GM13977 (cell line): ENCODE measurements at regions not wholly inside any gene's neighbourhood (a gene's known extent, or its start where the extent isn't known, plus 50 kb on each side); places are given as distances from the start of the nearest gene placed in this dataset.

Experiments
- DNase-seq: peaks from one replicate; pipeline ENCODE4 v3.0.0; 2012; ENCODE audit warnings: low spot score
- CTCF ChIP-seq: IDR thresholded peaks from 2 replicates; pipeline ENCODE4 v1.5.1; 2012; ENCODE audit warnings: mild to moderate bottlenecking, control low read depth; ENCODE audit not compliant: insufficient read depth; ENCODE audit errors: extremely low read depth, missing control alignments
- in situ Hi-C: fragments of 300-500 bp; cut with MboI; formaldehyde crosslinking; loops from one replicate; pipeline ENCODE4 v1.12.0; 2022; ENCODE audit warnings: low sequenced_read_pairs, low pct_unique_long_range_greater_than_20kb, mixed read lengths, inconsistent platforms; ENCODE audit not compliant: unreplicated experiment

- no peak for DNase-seq
- TF ChIP-seq CTCF: no peak
- in situ Hi-C loops: no loop called here
These were observed 63.4 kb upstream of the IL12A start for GRCh38 chr3:159925248-159925647.

- in situ Hi-C loops: no loop called here
- no peak for DNase-seq
- TF ChIP-seq CTCF: no peak
These were observed 62.1 kb upstream of the IL12A start for GRCh38 chr3:159926573-159926972.

GRCh38 chr3:159928071-159928491 is 60.6 kb upstream of the IL12A start:
- DNase-seq: no peak
- in situ Hi-C loops: no loop called here
- TF ChIP-seq CTCF: no peak

- TF ChIP-seq CTCF: no peak
- DNase-seq: no peak
- in situ Hi-C loops: no loop called here
These were observed 60.0 kb upstream of the IL12A start for GRCh38 chr3:159928666-159929065.

- peak; percentile 29 for TF ChIP-seq CTCF
- peak; percentile 22 for DNase-seq
- in situ Hi-C loops: no loop called here
These were observed 59.2 kb upstream of the IL12A start for GRCh38 chr3:159929171-159930141.

GRCh38 chr3:159934216-159934615 is 54.4 kb upstream of the IL12A start:
- TF ChIP-seq CTCF: no peak
- in situ Hi-C loops: no loop called here
- DNase-seq: no peak

GRCh38 chr3:159936541-159936940 is 52.1 kb upstream of the IL12A start:
- in situ Hi-C loops: no loop called here
- DNase-seq: no peak
- TF ChIP-seq CTCF: no peak
